Activated T-cell treated with anti-CD3 and anti-CD28 coated beads for 4 hours (primary cell): ENCODE measurements at regions not wholly inside any gene's neighbourhood (a gene's known extent, or its start where the extent isn't known, plus 50 kb on each side); places are given as distances from the start of the nearest gene placed in this dataset.

Source experiments
- DNase-seq: peaks from one replicate; pipeline ENCODE4 v3.0.0-alpha.2; 2020

GRCh38 chr3:178055939-178056338, 480.3 kb upstream of the KCNMB2 start:
- DNase-seq = no peak

- no peak for DNase-seq
Measured at GRCh38 chr3:178056868-178057267, 479.4 kb upstream of the KCNMB2 start.

GRCh38 chr3:178058629-178059028, 477.6 kb upstream of the KCNMB2 start:
- no peak for DNase-seq

- DNase-seq = no peak
Measured at GRCh38 chr3:178059119-178059518, 477.1 kb upstream of the KCNMB2 start.

DNA sequence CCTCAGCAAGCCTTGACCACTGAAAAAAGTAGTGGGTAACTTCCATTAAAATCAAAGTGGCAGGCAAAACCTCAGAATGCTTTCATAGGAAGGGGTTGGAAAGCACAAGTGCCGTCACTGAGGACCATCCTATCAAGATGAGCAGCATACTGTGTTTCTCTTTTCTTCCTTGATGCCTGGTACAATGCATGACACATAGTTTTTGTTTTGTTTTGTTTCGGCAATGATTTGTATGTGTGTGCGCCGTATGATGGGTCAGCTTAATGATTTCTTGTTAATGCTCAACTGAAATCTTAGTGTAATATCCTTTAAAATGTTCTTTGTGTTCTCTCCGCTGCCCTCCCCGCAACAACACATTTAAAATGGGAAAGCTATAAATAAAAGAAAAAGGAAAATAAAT, 476.4 kb upstream of the KCNMB2 start:
- DNase-seq = no peak

GRCh38 chr3:178060407-178060806, 475.8 kb upstream of the KCNMB2 start:
- no peak for DNase-seq

DNA sequence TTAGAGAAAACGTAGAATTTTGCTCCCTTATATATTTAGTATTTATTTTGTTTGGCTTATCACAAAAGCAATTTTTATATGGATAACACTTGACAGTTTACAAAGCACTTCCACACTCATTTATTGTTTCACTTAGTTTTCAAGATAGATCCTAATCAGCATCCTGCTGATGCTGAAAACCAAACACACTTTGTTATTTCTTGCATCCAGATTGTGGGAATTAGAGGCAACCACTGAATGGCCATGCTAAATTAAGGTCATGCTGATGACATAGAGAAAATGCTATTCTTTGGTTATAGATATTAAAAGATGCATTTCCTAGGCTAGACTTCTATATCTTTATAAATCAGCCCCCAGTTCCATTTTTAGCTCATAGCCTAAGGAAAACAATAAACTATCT, 474.1 kb upstream of the KCNMB2 start:
- no peak for DNase-seq

DNA sequence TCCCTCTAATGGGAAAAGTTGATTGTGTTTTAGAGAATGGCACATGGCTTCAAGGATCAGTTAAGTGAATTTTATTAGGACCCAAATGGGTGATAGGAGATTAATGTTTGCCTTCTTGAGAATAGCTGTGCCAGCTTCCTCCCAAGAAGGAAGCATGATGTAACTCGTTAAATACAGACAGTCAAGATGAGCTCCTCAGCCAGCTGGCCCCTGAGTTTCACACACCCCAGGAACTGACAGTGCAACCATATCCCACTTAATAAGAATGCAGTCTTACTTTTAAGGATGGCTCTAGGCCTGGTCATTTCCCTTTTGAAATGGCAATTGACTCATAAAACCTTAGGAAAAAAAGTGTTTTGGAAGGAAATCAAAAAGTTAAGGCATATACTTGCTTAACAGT, 472.8 kb upstream of the KCNMB2 start:
- no peak for DNase-seq

DNA sequence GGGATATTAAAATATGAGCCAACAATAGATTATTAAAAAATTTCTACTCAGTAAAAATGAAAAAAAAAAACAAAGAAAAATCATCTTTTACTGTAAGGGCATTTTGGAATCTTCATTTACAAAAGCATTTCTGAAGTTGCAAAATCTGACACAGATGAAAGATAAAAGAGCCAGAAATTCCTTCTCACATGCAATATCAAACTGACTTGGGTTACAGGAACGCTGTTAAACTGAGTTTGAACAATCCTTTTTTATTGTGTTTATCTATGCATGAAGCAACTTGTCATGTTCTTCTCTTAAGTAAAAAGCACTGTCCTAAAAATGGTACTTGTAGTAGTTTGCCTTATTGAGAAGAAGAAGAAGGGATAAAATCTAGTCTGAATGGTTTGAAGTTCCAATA, 468.5 kb upstream of the KCNMB2 start:
- no peak for DNase-seq

- no peak for DNase-seq
Measured at GRCh38 chr3:178072391-178073305, 463.6 kb upstream of the KCNMB2 start.

GRCh38 chr3:178073366-178073765, 462.9 kb upstream of the KCNMB2 start:
- no peak for DNase-seq

DNA sequence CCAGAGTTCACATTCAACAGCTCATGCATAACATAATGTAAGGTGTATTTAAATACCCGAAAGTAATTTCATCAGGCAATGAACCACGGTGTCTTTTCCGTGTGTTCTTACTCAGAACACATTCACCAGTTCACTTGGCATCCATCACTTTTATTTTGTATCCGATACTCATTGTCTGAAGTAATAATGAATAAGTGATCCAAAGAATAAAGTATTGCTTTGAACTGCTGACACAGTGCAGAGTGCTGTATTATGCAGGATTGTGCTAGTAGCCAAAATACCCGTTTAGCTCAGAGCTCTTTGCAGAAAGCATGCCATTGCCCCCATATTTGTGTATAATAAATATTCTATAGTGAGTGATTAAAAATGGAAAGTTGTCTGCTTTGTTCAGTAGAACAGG, 460.9 kb upstream of the KCNMB2 start:
- DNase-seq = no peak

DNA sequence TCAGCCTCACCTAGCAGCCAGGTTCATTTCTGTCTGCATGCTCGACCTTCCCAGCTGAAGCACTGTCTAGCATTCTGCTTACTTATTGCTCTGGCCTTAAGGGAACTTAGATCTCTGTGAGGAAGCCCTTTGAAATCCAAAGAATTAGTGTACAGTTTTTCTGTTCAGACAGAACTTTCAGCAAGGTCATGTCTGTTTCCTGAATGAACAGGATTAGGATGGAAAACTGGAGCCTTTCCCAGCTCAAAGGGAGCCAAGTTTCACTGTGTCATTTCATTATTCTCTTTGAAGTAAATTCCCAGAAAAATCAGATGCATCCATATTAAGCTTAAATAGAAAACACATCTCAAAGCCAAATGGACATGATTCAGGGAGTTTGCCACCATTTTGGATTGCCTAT, 457.3 kb upstream of the KCNMB2 start:
- DNase-seq = no peak

DNA sequence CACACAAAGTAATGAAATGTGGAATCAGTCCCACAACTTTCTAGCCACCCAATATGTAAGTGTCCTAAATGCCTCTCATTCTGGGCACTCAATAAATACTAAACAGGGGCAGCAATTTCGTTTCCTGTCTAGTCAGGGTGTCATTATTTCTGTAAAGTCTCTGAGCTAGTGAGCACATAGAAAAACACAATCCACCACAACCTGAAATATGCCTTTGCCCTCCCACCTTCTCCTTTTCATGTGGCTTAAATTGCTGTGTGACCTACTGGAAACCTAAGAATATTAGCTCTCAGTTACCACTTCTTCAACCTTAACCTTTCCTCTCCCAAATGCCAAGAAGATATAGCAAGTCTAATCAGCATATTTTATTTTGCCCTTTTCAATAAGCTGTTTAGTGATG, 456.3 kb upstream of the KCNMB2 start:
- DNase-seq = no peak

DNA sequence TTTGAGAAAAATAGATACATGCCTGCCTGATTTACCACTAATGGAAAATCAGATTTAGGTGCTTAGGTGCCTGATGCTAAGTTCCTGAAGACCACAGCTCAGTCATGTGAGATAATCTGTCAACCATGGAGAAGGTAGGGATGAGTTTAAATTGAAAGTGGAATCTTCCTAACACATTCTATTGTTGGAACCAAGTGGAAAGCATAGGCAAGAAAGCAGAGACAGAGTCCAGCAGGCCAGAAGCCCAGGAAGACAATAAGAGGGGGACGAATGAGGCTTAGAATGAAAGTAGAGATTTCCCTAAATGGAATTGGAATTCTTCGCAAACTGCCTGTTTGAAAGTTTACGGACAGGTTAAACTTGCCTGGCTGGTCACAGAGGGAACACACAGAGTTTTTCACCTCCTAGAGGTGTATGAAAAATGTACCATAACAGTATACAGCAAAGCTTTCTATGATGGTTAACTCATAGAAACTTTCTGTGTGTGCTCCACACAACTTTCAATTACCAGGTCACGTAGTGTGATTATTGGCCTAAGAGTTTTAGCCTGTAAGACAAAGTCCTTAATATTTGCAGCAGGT, 453.8 kb upstream of the KCNMB2 start:
- DNase-seq = no peak

- no peak for DNase-seq
Measured at GRCh38 chr3:178083906-178084866, 452.1 kb upstream of the KCNMB2 start.

- DNase-seq = peak; percentile 9
Measured at GRCh38 chr3:178084938-178085816, 451.1 kb upstream of the KCNMB2 start.

DNA sequence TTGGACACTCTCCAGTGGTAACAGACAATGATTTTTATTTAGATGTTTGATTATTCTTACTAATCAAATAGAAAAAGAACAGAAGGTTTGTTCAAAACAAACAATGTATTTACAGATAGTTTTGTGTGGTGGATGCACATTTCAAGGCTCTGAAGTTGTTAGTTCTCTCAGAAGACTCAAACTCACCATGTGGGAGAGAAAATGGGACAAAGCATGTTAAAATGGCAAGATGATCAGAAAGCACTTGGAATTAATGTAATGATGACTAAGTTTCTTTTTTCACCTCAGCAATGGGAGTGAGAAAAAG, 450.5 kb upstream of the KCNMB2 start:
- DNase-seq = no peak

- DNase-seq = no peak
Measured at GRCh38 chr3:178086144-178086825, 450.0 kb upstream of the KCNMB2 start.

DNA sequence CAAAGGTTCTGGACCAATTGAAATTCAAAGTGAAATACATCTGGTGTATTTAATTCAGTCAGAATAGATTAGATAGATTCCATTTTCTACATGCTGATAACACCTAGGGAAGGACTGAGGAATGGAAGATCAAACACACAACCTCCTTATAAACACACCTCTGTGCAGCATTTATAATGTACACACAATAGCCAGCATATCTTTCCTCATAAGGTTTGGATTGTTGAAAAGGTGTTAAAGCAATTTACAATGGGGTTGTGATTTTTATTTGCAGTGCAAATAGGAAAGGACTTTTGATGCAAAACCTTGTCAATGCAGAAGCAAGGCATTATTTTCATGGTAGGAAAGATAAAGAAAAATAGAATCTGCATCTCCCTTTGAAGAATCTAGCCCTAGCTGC, 448.9 kb upstream of the KCNMB2 start:
- no peak for DNase-seq

DNA sequence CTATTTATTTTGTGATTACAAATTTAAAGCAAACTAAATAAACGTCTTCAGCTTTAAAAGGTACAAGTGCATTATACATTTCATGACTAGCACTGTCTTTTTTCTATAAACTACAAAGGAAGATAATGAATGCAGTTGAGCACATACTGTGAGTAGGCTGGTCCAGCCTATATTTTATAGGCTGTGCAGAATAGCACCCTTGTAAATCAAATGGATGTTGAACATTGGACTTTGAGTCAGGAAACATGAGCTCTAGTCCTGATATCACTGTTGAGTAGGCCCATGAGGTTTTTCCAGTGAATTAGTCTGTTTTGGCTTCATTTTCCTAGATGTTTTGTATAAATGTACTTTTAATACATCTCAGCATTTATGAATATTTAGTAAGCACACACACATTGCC, 447.3 kb upstream of the KCNMB2 start:
- no peak for DNase-seq

GRCh38 chr3:178090899-178091298, 445.3 kb upstream of the KCNMB2 start:
- no peak for DNase-seq
